WTC11 (cell line): ENCODE measurements at regions not wholly inside any gene's neighbourhood (a gene's known extent, or its start where the extent isn't known, plus 50 kb on each side); places are given as distances from the start of the nearest gene placed in this dataset.

Experiments used
- AFF4 ChIP-seq: sonication (generic); formaldehyde crosslinking; IDR thresholded peaks from 2 replicates; pipeline ENCODE4 v1.8.1; 2023; ENCODE audit warnings: mild to moderate bottlenecking, missing genetic modification reagents, borderline replicate concordance
- ARID4B ChIP-seq: sonication (generic); formaldehyde crosslinking; IDR thresholded peaks from 2 replicates; pipeline ENCODE4 v1.8.0; 2023; ENCODE audit warnings: missing genetic modification reagents, mild to moderate bottlenecking, borderline replicate concordance
- ATF2 ChIP-seq: sonication (generic); formaldehyde crosslinking; IDR thresholded peaks from 2 replicates; pipeline ENCODE4 v1.8.1; 2022; ENCODE audit warnings: low read depth, missing genetic modification reagents, borderline replicate concordance
- CREB1 ChIP-seq: sonication (generic); formaldehyde crosslinking; IDR thresholded peaks from 2 replicates; pipeline ENCODE4 v1.8.0; 2023; ENCODE audit warnings: mild to moderate bottlenecking, missing genetic modification reagents
- CTCF ChIP-seq: fragments of 200-600 bp; IDR thresholded peaks from 2 replicates; pipeline ENCODE4 v1.8.0; 2022; ENCODE audit warnings: antibody characterized with exemption
- E2F4 ChIP-seq: sonication (generic); formaldehyde crosslinking; IDR thresholded peaks from 2 replicates; pipeline ENCODE4 v1.8.1; 2022; ENCODE audit warnings: low read depth, mild to moderate bottlenecking, moderate library complexity, missing genetic modification reagents, borderline replicate concordance
- E2F5 ChIP-seq: sonication (generic); formaldehyde crosslinking; IDR thresholded peaks from 2 replicates; pipeline ENCODE4 v1.8.1; 2022; ENCODE audit warnings: mild to moderate bottlenecking, moderate library complexity, missing genetic modification reagents
- HMGXB4 ChIP-seq: sonication (generic); formaldehyde crosslinking; IDR thresholded peaks from 2 replicates; pipeline ENCODE4 v1.8.1; 2023; ENCODE audit warnings: mild to moderate bottlenecking, moderate library complexity, missing genetic modification reagents
- IRF1 ChIP-seq: sonication (generic); formaldehyde crosslinking; IDR thresholded peaks from 2 replicates; pipeline ENCODE4 v1.8.0; 2023; ENCODE audit warnings: missing genetic modification reagents
- MAX ChIP-seq: sonication (generic); formaldehyde crosslinking; IDR thresholded peaks from 2 replicates; pipeline ENCODE4 v1.8.0; 2022; ENCODE audit warnings: mild to moderate bottlenecking, missing genetic modification reagents
- NR1H2 ChIP-seq: sonication (generic); formaldehyde crosslinking; IDR thresholded peaks from 2 replicates; pipeline ENCODE4 v1.9.0; 2021; ENCODE audit warnings: mild to moderate bottlenecking, moderate library complexity, missing genetic modification reagents
- TCF7 ChIP-seq: sonication (generic); formaldehyde crosslinking; IDR thresholded peaks from 2 replicates; pipeline ENCODE4 v1.8.0; 2022; ENCODE audit warnings: mild to moderate bottlenecking, low read depth, missing genetic modification reagents, moderate library complexity
- ZNF263 ChIP-seq: sonication (generic); formaldehyde crosslinking; IDR thresholded peaks from 2 replicates; pipeline ENCODE4 v1.8.1; 2022; ENCODE audit warnings: low read depth, mild to moderate bottlenecking, moderate library complexity, missing genetic modification reagents

GRCh38 chr2:136703214-136703613, 62.1 kb upstream of the THSD7B start:
- TF ChIP-seq ARID4B (CRISPR knock-in tag) (no peak), CTCF (no peak), CREB1 (CRISPR knock-in tag) (no peak), AFF4 (CRISPR knock-in tag) (no peak), ATF2 (no peak), HMGXB4 (no peak), E2F4 (CRISPR knock-in tag) (no peak), ZNF263 (CRISPR knock-in tag) (no peak), MAX (CRISPR knock-in tag) (no peak), NR1H2 (CRISPR knock-in tag) (no peak), E2F5 (CRISPR knock-in tag) (no peak), IRF1 (no peak), TCF7 (CRISPR knock-in tag) (no peak)
